GM19043 (cell line): ENCODE measurements at regions not wholly inside any gene's neighbourhood (a gene's known extent, or its start where the extent isn't known, plus 50 kb on each side); places are given as distances from the start of the nearest gene placed in this dataset.

Experiments
- ATAC-seq: cut with Tn5 transposase; IDR thresholded peaks from one replicate; pipeline ENCODE4 v1.9.1; 2021; ENCODE audit warnings: low read depth; ENCODE audit not compliant: unreplicated experiment

GRCh38 chr6:170163405-170164170 is 127.3 kb downstream of the DLL1 start:
- ATAC-seq, result no peak

GRCh38 chr6:170162775-170163404 is 128.0 kb downstream of the DLL1 start:
- no peak for ATAC-seq

DNA sequence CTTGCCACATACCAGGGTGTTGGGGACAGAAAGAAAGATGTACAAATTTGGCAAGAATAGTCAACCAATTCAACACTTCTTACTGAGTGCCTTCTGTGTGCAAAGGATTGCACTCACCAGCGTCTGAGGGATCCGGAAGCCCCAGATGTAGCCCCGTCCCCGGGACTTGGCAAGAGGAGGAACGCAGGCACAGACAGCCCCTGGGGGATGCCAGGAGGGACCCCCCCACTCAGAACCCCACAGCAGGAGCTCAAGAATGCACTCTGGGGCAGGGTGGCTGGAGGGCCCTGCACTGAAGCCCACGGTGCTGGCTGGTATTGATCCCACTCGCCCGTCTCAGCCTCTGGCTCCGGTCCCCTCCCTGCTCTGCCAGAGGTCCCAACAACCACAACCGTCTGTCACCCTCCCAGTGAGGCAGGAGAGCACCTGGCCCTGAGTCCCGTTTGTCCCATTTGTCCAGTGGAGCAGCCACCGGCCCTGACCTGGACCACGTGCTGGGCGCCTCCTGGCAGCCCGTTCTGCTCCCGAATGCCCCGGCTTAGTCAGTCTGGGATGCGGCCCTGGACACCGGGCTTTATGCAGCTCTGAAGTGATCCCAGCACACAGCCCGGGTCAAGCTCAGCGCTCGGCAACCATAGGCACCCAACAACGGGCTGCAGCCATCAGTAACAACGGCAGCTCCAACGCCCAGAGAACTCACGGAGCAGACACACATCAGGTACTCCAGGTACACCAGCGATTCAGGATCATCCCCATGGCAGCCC is 128.7 kb downstream of the DLL1 start:
- no peak for ATAC-seq

GRCh38 chr6:170160628-170161611 is 130.0 kb downstream of the DLL1 start:
- ATAC-seq, result no peak

DNA sequence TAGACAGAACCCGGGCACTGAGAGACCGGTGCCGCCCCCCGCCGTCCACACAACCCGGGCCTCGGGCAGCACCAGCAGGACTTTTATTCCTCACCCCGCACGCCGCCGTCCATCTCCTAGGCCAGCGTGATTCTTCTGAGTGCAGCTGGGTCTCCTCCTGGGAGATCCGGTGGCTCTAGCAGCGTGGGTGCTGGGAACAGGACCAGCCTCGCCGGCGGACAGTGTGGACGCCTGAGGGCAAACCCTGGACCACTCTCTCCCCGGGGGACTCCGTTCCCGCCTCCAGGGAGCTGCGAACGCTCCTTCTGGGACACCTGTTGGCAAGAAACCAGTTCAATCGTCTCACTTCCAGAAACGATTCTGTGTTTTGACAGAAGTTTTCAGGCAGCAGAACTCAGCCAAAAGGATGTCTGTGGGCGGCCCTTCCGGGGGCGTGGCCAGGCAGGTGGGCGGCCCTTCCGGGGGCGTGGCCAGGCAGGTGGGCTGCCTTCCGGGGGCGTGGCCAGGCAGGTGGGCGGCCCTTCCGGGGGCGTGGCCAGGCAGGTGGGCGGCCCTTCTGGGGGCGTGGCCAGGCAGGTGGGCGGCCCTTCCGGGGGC is 130.7 kb downstream of the DLL1 start:
- ATAC-seq, result no peak

DNA sequence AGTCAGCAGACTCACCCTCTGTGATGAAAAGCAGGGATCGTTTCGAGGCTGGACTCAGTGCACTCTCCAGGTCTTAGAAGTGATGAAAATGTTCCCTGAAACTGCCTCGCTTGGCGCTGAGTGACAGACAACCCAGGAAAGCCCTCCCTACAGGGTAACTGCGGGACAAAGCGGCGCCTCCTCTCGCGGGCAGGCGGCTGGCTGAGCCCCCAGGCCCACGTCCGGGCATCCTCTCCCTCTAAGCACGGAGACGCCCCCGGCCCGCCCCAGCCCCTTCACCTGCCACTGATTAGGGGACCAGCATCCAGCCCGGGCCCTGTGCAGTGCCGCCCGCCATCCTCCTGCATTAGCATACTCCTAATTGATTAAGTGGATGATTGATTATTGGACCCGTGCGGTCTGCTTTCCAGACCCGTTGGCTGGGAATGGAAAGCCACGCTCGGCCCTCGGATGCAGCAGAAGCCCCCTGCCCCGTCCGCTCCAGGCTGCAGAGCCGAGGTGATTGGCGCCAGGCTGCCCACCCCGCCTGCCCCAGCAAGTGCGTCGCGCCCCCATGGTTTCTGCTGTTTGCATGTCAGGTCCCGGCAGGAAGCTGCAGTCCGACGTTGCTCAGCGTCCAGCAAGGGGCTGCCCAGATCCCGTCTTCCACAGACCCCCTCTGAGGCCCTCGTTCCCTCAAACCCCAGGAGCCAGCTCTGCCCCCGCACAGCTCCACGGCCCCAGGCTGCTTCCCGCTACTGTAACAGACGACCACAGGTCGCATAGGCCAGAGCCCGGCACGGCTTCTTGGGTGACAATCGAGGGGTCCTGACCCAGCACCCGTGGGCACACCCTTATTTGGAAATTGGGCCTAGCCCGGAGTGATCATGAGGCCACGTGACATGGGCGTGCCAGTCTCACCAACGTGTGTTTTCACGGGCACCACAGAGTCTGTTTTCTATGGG is 131.6 kb downstream of the DLL1 start:
- ATAC-seq, result no peak

DNA sequence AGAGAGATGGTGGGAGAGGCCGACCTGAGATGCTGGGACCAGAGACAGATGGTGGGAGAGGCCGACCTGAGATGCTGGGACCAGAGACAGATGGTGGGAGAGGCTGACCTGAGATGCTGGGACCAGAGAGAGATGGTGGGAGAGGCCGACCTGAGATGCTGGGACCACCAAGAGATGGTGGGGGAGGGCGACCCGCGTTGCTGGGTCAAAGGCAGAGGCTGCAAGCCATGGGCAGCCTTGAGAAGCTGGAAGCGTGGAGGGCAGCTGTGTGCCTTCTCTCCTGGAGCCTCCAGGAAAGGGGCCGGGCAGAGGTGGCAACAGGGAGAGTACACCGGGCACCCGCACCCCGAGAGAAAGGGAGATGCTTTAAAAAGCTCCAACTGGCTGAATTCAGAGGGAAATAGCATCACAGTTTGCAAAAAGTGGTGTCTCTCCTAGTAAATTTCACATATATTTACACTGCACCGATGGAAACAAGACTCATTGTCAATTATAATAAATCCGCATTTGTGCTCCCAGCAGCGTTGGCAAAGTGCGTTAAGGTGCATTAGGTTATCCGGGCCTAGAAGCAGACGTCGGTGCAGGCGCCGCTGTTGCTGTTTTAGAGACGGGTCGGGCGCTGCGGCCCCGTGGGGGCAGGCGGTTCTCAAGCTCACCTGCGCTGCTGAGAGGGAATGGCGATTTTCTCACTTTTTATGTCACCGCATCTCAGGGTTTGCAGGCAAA is 132.4 kb downstream of the DLL1 start:
- ATAC-seq, result no peak

- ATAC-seq, result no peak
Measured at GRCh38 chr6:170157567-170158218, 133.2 kb downstream of the DLL1 start.

DNA sequence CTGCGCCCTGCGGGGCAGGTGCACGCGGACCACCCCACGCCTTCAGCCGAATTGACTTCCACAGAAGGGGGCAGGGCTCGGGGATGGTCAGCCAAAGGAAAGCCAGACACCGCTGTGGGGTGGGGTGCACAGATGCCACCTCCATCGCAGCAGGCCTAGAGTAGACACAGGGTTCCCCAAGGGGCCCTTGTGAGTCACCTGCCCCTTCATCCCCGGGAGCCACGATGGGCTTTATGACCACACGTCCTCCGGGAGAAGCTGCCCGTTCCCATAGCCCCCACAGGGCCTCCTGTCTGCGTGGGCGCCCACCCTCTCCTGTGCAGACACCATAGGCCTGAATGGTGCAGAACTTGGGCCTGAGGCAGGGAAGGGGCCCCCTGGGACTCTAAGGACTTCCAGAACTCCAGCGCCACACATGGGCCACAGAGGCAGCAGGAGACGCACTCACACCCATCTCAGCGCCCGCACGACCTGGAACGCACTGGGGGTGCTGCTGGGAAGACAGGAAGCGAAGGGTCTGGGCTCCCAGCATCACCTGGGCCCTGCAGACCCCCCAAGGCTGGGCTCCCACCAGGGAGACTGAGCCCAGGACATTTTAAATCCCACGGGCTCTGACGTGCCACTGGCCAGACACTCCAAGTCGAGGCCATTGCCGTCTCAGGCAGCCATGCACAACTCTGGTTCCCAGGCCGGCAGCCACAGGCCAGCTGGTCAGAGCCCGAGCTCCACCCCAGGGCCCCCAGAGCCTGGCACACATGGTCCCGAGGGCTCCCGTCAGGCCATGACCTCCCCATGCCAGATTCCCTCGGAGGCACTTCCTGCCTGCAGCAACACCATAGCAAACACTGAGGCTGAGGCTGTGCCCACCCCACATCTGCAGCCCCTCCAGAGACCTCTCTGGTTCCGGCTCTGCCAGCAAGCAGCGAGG is 134.2 kb downstream of the DLL1 start:
- no peak for ATAC-seq

GRCh38 chr6:170155464-170156196 is 135.2 kb downstream of the DLL1 start:
- no peak for ATAC-seq

GRCh38 chr6:170153436-170154319 is 137.2 kb downstream of the DLL1 start:
- ATAC-seq, result no peak

GRCh38 chr6:170152989-170153388 is 137.9 kb downstream of the DLL1 start:
- no peak for ATAC-seq

- no peak for ATAC-seq
Measured at GRCh38 chr6:170152124-170152926, 138.6 kb downstream of the DLL1 start.

GRCh38 chr6:170151804-170152123 is 139.1 kb downstream of the DLL1 start:
- no peak for ATAC-seq
